Heart left ventricle (tissue), 16 donors: ENCODE measurements at regions not wholly inside any gene's neighbourhood (a gene's known extent, or its start where the extent isn't known, plus 50 kb on each side); places are given as distances from the start of the nearest gene placed in this dataset.

Experiments used
- ATAC-seq, 4 donors: fragments of 200-7000 bp; cut with Tn5 transposase; one replicate each; pipeline ENCODE4 v1.9.1; 2020 to 2022; ENCODE audit warnings: moderate library complexity in 4 of 4, mild to moderate bottlenecking in 3 of 4, moderate number of reproducible peaks in 1 of 4
- DNase-seq, 5 donors: peaks; one replicate each; pipeline ENCODE4 v3.0.0-alpha.2; 2020
- H3K27ac ChIP-seq, 12 donors: fragments of 200-600 bp; sonication (generic) in 4 of 12; one replicate each; pipeline versions ENCODE4 v1.5.0 to v1.8.0; 2016 to 2022; ENCODE audit warnings: mild to moderate bottlenecking in 2 of 12
- H3K27me3 ChIP-seq, 9 donors: fragments of 200-600 bp; sonication (generic) in 2 of 9; one replicate each; pipeline versions ENCODE4 v1.5.1 to v1.8.0; 2016 to 2022; ENCODE audit warnings: mild to moderate bottlenecking in 3 of 9
- H3K36me3 ChIP-seq, 9 donors: fragments of 200-600 bp; sonication (generic) in 2 of 9; one replicate each; pipeline versions ENCODE4 v1.5.0 to v1.8.0; 2018 to 2022; ENCODE audit warnings: mild to moderate bottlenecking in 2 of 9
- H3K4me1 ChIP-seq, 12 donors: fragments of 200-600 bp; sonication (generic) in 4 of 12; one replicate each; pipeline versions ENCODE4 v1.5.0 to v1.8.0; 2016 to 2022; ENCODE audit warnings: mild to moderate bottlenecking in 3 of 12
- H3K4me3 ChIP-seq, 12 donors: fragments of 200-600 bp; sonication (generic) in 4 of 12; one replicate each; pipeline versions ENCODE4 v1.5.0 to v1.8.0; 2017 to 2022; ENCODE audit warnings: mild to moderate bottlenecking in 9 of 12, moderate library complexity in 4 of 12
- H3K9me3 ChIP-seq, 12 donors: fragments of 200-600 bp; sonication (generic) in 4 of 12; one replicate each; pipeline versions ENCODE4 v1.5.0 to v1.8.0; 2016 to 2022; ENCODE audit warnings: mild to moderate bottlenecking in 1 of 12
- CTCF ChIP-seq, 12 donors: fragments of 200-600 bp; sonication (generic) in 4 of 12; IDR thresholded peaks; one replicate each; pipeline versions ENCODE4 v1.5.0 to v1.8.0; 2018 to 2022; ENCODE audit warnings: antibody characterized with exemption in 12 of 12, mild to moderate bottlenecking in 5 of 12
- POLR2A ChIP-seq, 2 donors: fragments of 450-650 bp; IDR thresholded peaks; one replicate each; pipeline ENCODE4 v1.6.1; 2017; ENCODE audit warnings: antibody characterized with exemption in 2 of 2, mild to moderate bottlenecking in 2 of 2, moderate library complexity in 2 of 2
- WGBS, 4 donors: extraction: QIAGEN DNeasy Blood & Tissue Kit in 2 of 4; methylation state at CpG; one replicate each; pipeline versions ENCODE4 v1.1.5 to v1.1.7; 2013 to 2018; 5-methylcytosine and 5-hydroxymethylcytosine counted together
- intact Hi-C, 10 donors: fragments of 100-400 bp; cut with DNase I; formaldehyde crosslinking; loops; one replicate each; pipeline versions ENCODE4 v1.11.1 to v1.14.2; 2022
- donor health status: ischemic (EF 13 %, LVEDD 7.1; RV severe dilation, severe dysfunction).
- donor health status: healthy with polysubstance abuse.
- donor health status: DM: no; HTN: yes; CAD: no.
- donor health status: DM: no; HTN: no; CAD: no.
- donor health status: ischemic (EF 25% LVEDD 6.9; RV normal size, moderate dysfunction).
- donor health status: ischemic (EF 25% LVEDD 5.7; RV mildly dilated, moderate dysfunction).
- donor health status: healthy.
- donor health status: DM: yes; HTN: yes; CAD: no.
- donor health status: ischemic (EF 35%, LVEDD 5.7; RV mildly dilated, moderate dysfunction).
- donor health status: nonischemic (EF 11% LVEDD 7.7; RV severe dilation, severe dysfunction).
- donor health status: DM: yes; HTN: yes; CAD: no.
- donor health status: PGD.
- donor health status: ischemic (EF 29% LVEDD 5.4; RV normal size, mild dysfunction).
- donor health status: nonischemic (EF 23%, LVEDD 6.1; RV moderate dilation, normal function).

GRCh38 chr22:33110562-33111163 is 52.5 kb upstream of the SYN3 start:
- H3K27ac ChIP-seq: no peak overlapping the region
- no peaks in the 10 kb centered on the region for H3K36me3 ChIP-seq
- TF ChIP-seq CTCF (IDR thresholded peaks at IDR 0.05) (no peak), POLR2A (IDR thresholded peaks at IDR 0.05) (no peak)
- no peaks in the 10 kb centered on the region for H3K4me1 ChIP-seq
- H3K9me3 ChIP-seq: no peaks in the 10 kb centered on the region
- H3K27me3 ChIP-seq: peaks cover 0 to 11% (median 0%) of the 10 kb centered on the region in 9 donors
- H3K4me3 ChIP-seq: no peak overlapping the region
- 86 to 93% (median 89%) methylated on average over 7 of the region's 7 CpGs for WGBS, 4 donors
- intact Hi-C loops: no loop called here
- DNase-seq: no peak
- no peak for ATAC-seq

GRCh38 chr22:33109514-33110430 is 51.6 kb upstream of the SYN3 start:
- H3K4me3 ChIP-seq: no peak overlapping the region
- DNase-seq (no peak), ATAC-seq (no peak)
- no peaks in the 10 kb centered on the region for H3K36me3 ChIP-seq
- WGBS, 4 donors: 69 to 89% (median 79%) methylated on average over 7 of the region's 7 CpGs
- H3K9me3 ChIP-seq: no peaks in the 10 kb centered on the region
- intact Hi-C loops: no loop called here
- H3K4me1 ChIP-seq: no peaks in the 10 kb centered on the region
- H3K27ac ChIP-seq: no peak overlapping the region
- TF ChIP-seq CTCF (IDR thresholded peaks at IDR 0.05) (no peak), POLR2A (IDR thresholded peaks at IDR 0.05) (no peak)
- peaks cover 0 to 11% (median 0%) of the 10 kb centered on the region in 9 donors for H3K27me3 ChIP-seq

- DNase-seq (no peak), ATAC-seq (no peak)
- intact Hi-C loops: no loop called here
- Histone ChIP-seq H3K27me3 (peaks cover 0 to 11% (median 0%) of the 10 kb centered on the region in 9 donors), H3K36me3 (no peaks in the 10 kb centered on the region), H3K27ac (no peak overlapping the region), H3K4me3 (no peak overlapping the region), H3K4me1 (no peaks in the 10 kb centered on the region), H3K9me3 (peaks cover 0 to 11% (median 0%) of the 10 kb centered on the region in 12 donors)
- TF ChIP-seq POLR2A (IDR thresholded peaks at IDR 0.05): no peak
- TF ChIP-seq CTCF (IDR thresholded peaks at IDR 0.05): no peak
- WGBS, 4 donors: 64 to 73% (median 69%) methylated on average over 5 of the region's 5 CpGs
Measured at GRCh38 chr22:33108037-33108436, 49.9 kb upstream of the SYN3 start.
